DND-41 (cell line): ENCODE measurements at regions not wholly inside any gene's neighbourhood (a gene's known extent, or its start where the extent isn't known, plus 50 kb on each side); places are given as distances from the start of the nearest gene placed in this dataset.

ENCODE experiments used
- CTCF ChIP-seq: IDR thresholded peaks from 2 replicates; pipeline ENCODE4 v1.5.1; 2012; ENCODE audit warnings: borderline replicate concordance, low read length, moderate library complexity, mild to moderate bottlenecking; ENCODE audit not compliant: poor library complexity, severe bottlenecking; ENCODE audit errors: extremely low read depth
- EZH2 ChIP-seq: IDR thresholded peaks from 3 replicates; pipeline ENCODE4 v1.6.1; 2012; ENCODE audit warnings: borderline replicate concordance, low read depth, mild to moderate bottlenecking, moderate library complexity, low read length, inconsistent platforms; ENCODE audit not compliant: severe bottlenecking

GRCh38 chr6:99743647-99744046 is 137.0 kb downstream of the PRDM13 start:
- no peak for TF ChIP-seq EZH2
- no peak for TF ChIP-seq CTCF
